ENCODE measurements at regions not wholly inside any gene's neighbourhood (a gene's known extent, or its start where the extent isn't known, plus 50 kb on each side); places are given as distances from the start of the nearest gene placed in this dataset.

DNA sequence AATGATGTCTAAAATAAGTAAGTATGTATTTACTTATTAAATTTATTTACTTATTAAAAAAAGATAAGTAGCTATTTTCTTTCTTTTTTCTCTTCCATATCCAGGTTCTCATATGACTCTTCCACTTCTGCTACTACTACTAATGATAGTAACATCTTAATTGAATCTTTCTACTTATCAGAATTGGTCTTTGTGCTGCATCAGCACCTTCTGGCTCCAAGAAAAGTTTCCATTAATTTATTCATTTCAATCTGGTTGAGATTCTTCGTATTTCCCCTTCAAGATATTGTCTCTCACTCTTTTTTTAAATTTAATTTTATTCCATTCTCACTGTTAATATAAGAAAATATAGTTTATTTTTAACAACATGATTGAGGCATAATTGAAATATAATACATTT is 1675.4 kb downstream of the DPP10 start (continued):
- TF ChIP-seq, protein P1, sequence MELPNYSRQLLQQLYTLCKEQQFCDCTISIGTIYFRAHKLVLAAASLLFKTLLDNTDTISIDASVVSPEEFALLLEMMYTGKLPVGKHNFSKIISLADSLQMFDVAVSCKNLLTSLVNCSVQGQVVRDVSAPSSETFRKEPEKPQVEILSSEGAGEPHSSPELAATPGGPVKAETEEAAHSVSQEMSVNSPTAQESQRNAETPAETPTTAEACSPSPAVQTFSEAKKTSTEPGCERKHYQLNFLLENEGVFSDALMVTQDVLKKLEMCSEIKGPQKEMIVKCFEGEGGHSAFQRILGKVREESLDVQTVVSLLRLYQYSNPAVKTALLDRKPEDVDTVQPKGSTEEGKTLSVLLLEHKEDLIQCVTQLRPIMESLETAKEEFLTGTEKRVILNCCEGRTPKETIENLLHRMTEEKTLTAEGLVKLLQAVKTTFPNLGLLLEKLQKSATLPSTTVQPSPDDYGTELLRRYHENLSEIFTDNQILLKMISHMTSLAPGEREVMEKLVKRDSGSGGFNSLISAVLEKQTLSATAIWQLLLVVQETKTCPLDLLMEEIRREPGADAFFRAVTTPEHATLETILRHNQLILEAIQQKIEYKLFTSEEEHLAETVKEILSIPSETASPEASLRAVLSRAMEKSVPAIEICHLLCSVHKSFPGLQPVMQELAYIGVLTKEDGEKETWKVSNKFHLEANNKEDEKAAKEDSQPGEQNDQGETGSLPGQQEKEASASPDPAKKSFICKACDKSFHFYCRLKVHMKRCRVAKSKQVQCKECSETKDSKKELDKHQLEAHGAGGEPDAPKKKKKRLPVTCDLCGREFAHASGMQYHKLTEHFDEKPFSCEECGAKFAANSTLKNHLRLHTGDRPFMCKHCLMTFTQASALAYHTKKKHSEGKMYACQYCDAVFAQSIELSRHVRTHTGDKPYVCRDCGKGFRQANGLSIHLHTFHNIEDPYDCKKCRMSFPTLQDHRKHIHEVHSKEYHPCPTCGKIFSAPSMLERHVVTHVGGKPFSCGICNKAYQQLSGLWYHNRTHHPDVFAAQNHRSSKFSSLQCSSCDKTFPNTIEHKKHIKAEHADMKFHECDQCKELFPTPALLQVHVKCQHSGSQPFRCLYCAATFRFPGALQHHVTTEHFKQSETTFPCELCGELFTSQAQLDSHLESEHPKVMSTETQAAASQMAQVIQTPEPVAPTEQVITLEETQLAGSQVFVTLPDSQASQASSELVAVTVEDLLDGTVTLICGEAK (IDR thresholded peaks at IDR 0.05; ENCODE audit: borderline replicate concordance) = no peak
- TF ChIP-seq WRNIP1 (IDR thresholded peaks at IDR 0.05; ENCODE audit: borderline replicate concordance, low read depth, low read length) = no peak
- no peak for TF ChIP-seq POLR2AphosphoS5 (IDR thresholded peaks at IDR 0.05; ENCODE audit: low read length)
- TF ChIP-seq RUNX3 (IDR thresholded peaks at IDR 0.05; ENCODE audit: low read length) = no peak
- TF ChIP-seq, protein P2, sequence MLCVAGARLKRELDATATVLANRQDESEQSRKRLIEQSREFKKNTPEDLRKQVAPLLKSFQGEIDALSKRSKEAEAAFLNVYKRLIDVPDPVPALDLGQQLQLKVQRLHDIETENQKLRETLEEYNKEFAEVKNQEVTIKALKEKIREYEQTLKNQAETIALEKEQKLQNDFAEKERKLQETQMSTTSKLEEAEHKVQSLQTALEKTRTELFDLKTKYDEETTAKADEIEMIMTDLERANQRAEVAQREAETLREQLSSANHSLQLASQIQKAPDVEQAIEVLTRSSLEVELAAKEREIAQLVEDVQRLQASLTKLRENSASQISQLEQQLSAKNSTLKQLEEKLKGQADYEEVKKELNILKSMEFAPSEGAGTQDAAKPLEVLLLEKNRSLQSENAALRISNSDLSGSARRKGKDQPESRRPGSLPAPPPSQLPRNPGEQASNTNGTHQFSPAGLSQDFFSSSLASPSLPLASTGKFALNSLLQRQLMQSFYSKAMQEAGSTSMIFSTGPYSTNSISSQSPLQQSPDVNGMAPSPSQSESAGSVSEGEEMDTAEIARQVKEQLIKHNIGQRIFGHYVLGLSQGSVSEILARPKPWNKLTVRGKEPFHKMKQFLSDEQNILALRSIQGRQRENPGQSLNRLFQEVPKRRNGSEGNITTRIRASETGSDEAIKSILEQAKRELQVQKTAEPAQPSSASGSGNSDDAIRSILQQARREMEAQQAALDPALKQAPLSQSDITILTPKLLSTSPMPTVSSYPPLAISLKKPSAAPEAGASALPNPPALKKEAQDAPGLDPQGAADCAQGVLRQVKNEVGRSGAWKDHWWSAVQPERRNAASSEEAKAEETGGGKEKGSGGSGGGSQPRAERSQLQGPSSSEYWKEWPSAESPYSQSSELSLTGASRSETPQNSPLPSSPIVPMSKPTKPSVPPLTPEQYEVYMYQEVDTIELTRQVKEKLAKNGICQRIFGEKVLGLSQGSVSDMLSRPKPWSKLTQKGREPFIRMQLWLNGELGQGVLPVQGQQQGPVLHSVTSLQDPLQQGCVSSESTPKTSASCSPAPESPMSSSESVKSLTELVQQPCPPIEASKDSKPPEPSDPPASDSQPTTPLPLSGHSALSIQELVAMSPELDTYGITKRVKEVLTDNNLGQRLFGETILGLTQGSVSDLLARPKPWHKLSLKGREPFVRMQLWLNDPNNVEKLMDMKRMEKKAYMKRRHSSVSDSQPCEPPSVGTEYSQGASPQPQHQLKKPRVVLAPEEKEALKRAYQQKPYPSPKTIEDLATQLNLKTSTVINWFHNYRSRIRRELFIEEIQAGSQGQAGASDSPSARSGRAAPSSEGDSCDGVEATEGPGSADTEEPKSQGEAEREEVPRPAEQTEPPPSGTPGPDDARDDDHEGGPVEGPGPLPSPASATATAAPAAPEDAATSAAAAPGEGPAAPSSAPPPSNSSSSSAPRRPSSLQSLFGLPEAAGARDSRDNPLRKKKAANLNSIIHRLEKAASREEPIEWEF (IDR thresholded peaks at IDR 0.05; ENCODE audit: insufficient replicate concordance, low read depth, low read length) = no peak
- TF ChIP-seq ZZZ3 (IDR thresholded peaks at IDR 0.05; ENCODE audit: control insufficient read depth, insufficient read length, low read depth) = no peak
- TF ChIP-seq ZNF592 (IDR thresholded peaks at IDR 0.05) = no peak

Data from GM12878 (cell line).